ENCODE measurements at regions not wholly inside any gene's neighbourhood (a gene's known extent, or its start where the extent isn't known, plus 50 kb on each side); places are given as distances from the start of the nearest gene placed in this dataset.

- Histone ChIP-seq H3K36me3 (ENCODE audit: control insufficient read depth in 2 of 4, insufficient read depth in 4 of 4, low read length in 3 of 4) (no peaks in the 10 kb centered on the region), H3K79me1 (ENCODE audit: low read depth, low read length) (no peaks in the 10 kb centered on the region), H2BK120ac (replicated peaks; ENCODE audit: low read depth, low read length) (no peak overlapping the region), H3K27ac (ENCODE audit: low read depth, low read length) (no peak overlapping the region), H3K56ac (replicated peaks; ENCODE audit: insufficient read length, low read depth, low read length) (no peak overlapping the region), H3K14ac (ENCODE audit: insufficient read length) (no peak overlapping the region), H4K91ac (replicated peaks; ENCODE audit: insufficient read length, low read length) (no peak overlapping the region), H2BK20ac (ENCODE audit: low read length) (no peak overlapping the region), H4K8ac (ENCODE audit: extremely low read depth, insufficient read depth, low read length) (no peak overlapping the region), H3K4ac (replicated peaks; ENCODE audit: insufficient read length, low read depth, low read length) (no peak overlapping the region), H3K23ac (ENCODE audit: insufficient read length) (no peak overlapping the region), H2BK15ac (ENCODE audit: low read length) (no peak overlapping the region), H3K4me2 (ENCODE audit: insufficient read depth in 1 of 2, low read depth in 2 of 2, low read length in 2 of 2) (no peak overlapping the region), H3K9me3 (ENCODE audit: insufficient read depth in 2 of 2, low read depth in 1 of 2, low read length in 1 of 2) (no peaks in the 10 kb centered on the region), H3K4me1 (replicated peaks in 1 of 4; ENCODE audit: control insufficient read depth in 3 of 4, insufficient read depth in 4 of 4, low read length in 3 of 4) (peaks cover 0 to 3% (median 0%) of the 10 kb centered on the region in 4 experiments; a peak in 1 of 7 replicates), H3K79me2 (ENCODE audit: control insufficient read depth in 1 of 2, insufficient read depth in 2 of 2, low read length in 2 of 2) (no peaks in the 10 kb centered on the region), H4K5ac (ENCODE audit: insufficient read length, low read depth, low read length) (no peak overlapping the region), H2AK5ac (ENCODE audit: low read depth, low read length) (no peak overlapping the region), H2BK5ac (ENCODE audit: low read depth, low read length) (no peak overlapping the region), H3K4me3 (ENCODE audit: extremely low read depth in 1 of 4, insufficient read depth in 2 of 4, low read depth in 3 of 4, low read length in 4 of 4) (no peak overlapping the region), H3K9ac (replicated peaks in 1 of 4; ENCODE audit: extremely low read depth in 1 of 4, low read depth in 3 of 4, low read length in 3 of 4) (no peak overlapping the region), H3K27me3 (replicated peaks in 1 of 4; ENCODE audit: control insufficient read depth in 3 of 4, extremely low read depth in 1 of 4, insufficient read depth in 3 of 4, low read length in 3 of 4) (no peaks in the 10 kb centered on the region), H3K23me2 (ENCODE audit: low read depth, low read length) (no peaks in the 10 kb centered on the region), H4K20me1 (replicated peaks in 1 of 2; ENCODE audit: control insufficient read depth in 1 of 2, insufficient read depth in 2 of 2, low read length in 2 of 2) (no peaks in the 10 kb centered on the region), H3K18ac (ENCODE audit: extremely low read depth, low read length) (no peak overlapping the region), H2AFZ (ENCODE audit: low read length) (no peak overlapping the region), H2BK12ac (ENCODE audit: low read depth, low read length) (no peak overlapping the region)
- TF ChIP-seq RAD21 (IDR thresholded peaks at IDR 0.05 in 1 of 2, conservative IDR thresholded peaks at IDR 0.05 in 1 of 2; ENCODE audit: low read depth in 2 of 2, low read length in 2 of 2), result no peak
- no peak for TF ChIP-seq EZH2 (IDR thresholded peaks at IDR 0.05; ENCODE audit: low read depth, low read length, severe bottlenecking)
- no peak for TF ChIP-seq FOSL1 (IDR thresholded peaks at IDR 0.05; ENCODE audit: insufficient read depth, low read depth, low read length)
- TF ChIP-seq TEAD4 (IDR thresholded peaks at IDR 0.05; ENCODE audit: low read depth, low read length), result no peak
- no peak for TF ChIP-seq POLR2A (IDR thresholded peaks at IDR 0.05; ENCODE audit: control extremely low read depth in 1 of 2, low read depth in 2 of 2, low read length in 2 of 2)
- TF ChIP-seq CHD1 (IDR thresholded peaks at IDR 0.05; ENCODE audit: low read depth, low read length), result no peak
- TF ChIP-seq NANOG (IDR thresholded peaks at IDR 0.05; ENCODE audit: insufficient read depth, low read depth, low read length, poor library complexity, severe bottlenecking), result no peak
- TF ChIP-seq BCL11A (IDR thresholded peaks at IDR 0.05; ENCODE audit: low read depth in 2 of 2, low read length in 2 of 2), result no peak
- no peak for TF ChIP-seq RFX5 (IDR thresholded peaks at IDR 0.05; ENCODE audit: borderline replicate concordance, low read depth, low read length)
- no peak for TF ChIP-seq USF2 (IDR thresholded peaks at IDR 0.05; ENCODE audit: low read length)
- TF ChIP-seq CTBP2 (IDR thresholded peaks at IDR 0.05; ENCODE audit: borderline replicate concordance, insufficient read depth, insufficient read length, low read length), result no peak
- CTCF ChIA-PET (ENCODE audit: partially characterized antibody), result interaction anchor here (1.2 to 1.6 kb wide), 2 partner anchors 19 to 205 kb away, joined by 3 to 4 read pairs; no protein-coding TSS in a partner anchor
- WGBS, 2 experiments (ENCODE audit: extremely low coverage in 1 of 2, insufficient coverage in 1 of 2, insufficient read length in 1 of 2, insufficient replicate concordance in 2 of 2, low coverage in 1 of 2, low lambda C conversion rate in 2 of 2, missing lambda C conversion rate in 1 of 2), result 87% methylated on average over 3 of the region's 3 CpGs; no CpG with 5 or more reads in 1 of the 2 experiments
- POLR2A ChIA-PET (ENCODE audit: partially characterized antibody), result no interaction called here
- DNase-seq (ENCODE audit: low read depth in 1 of 2, low spot score in 2 of 2) (no peak), FAIRE-seq (no peak)
Measured at GRCh38 chr18:38750751-38751150, 1185.2 kb upstream of the CELF4 start.

Data from H1 (cell line).